ENCODE measurements at regions not wholly inside any gene's neighbourhood (a gene's known extent, or its start where the extent isn't known, plus 50 kb on each side); places are given as distances from the start of the nearest gene placed in this dataset.

- Histone ChIP-seq H3K36me3 (ENCODE audit: control insufficient read depth, insufficient read depth, low read length, severe bottlenecking) (no peaks in the 10 kb centered on the region), H3K9me3 (ENCODE audit: control insufficient read depth, low read length) (no peaks in the 10 kb centered on the region), H3K27me3 (replicated peaks; ENCODE audit: control insufficient read depth, insufficient read depth, low read length) (no peaks in the 10 kb centered on the region), H3K4me3 (ENCODE audit: low read length) (no peak overlapping the region), H3K4me1 (ENCODE audit: control insufficient read depth, insufficient read depth, low read length) (peaks cover 41% of the 10 kb centered on the region), H3K9ac (ENCODE audit: low read length) (no peak overlapping the region)
- DNase-seq (ENCODE audit: low read depth), result no peak
These were observed 123.3 kb upstream of the SIX2 start for GRCh38 chr2:45132551-45132950.

DNA sequence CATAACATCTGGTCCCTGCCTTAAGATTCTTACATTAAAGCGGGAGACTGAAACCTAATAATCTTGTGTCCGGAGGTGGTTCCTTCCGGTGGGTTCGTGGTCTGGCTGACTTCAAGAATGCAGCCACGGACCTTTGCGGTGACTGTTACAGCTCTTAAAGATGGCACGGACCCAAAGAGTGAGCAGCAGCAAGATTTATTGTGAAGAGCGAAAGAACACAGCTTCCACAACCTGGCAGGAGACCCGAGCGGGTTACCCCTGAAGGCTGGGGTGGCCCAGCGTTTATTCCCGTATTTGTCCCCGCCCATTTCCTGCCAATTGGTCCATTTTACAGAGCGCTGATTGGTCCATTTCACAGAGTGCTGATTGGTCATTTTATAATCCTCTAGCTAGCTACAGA lies 122.3 kb upstream of the SIX2 start:
- no peaks in the 10 kb centered on the region for H3K27me3 ChIP-seq (replicated peaks; ENCODE audit: control insufficient read depth, insufficient read depth, low read length)
- no peak overlapping the region for H3K4me3 ChIP-seq (ENCODE audit: low read length)
- H3K9me3 ChIP-seq (ENCODE audit: control insufficient read depth, low read length), result no peaks in the 10 kb centered on the region
- no peaks in the 10 kb centered on the region for H3K36me3 ChIP-seq (ENCODE audit: control insufficient read depth, insufficient read depth, low read length, severe bottlenecking)
- H3K4me1 ChIP-seq (ENCODE audit: control insufficient read depth, insufficient read depth, low read length), result peaks cover 41% of the 10 kb centered on the region
- DNase-seq (ENCODE audit: low read depth), result no peak
- no peak overlapping the region for H3K9ac ChIP-seq (ENCODE audit: low read length)

GRCh38 chr2:45130736-45131135 lies 121.5 kb upstream of the SIX2 start:
- no peaks in the 10 kb centered on the region for H3K36me3 ChIP-seq (ENCODE audit: control insufficient read depth, insufficient read depth, low read length, severe bottlenecking)
- no peak overlapping the region for H3K4me3 ChIP-seq (ENCODE audit: low read length)
- H3K4me1 ChIP-seq (ENCODE audit: control insufficient read depth, insufficient read depth, low read length), result peaks cover 41% of the 10 kb centered on the region
- DNase-seq (ENCODE audit: low read depth), result no peak
- no peak overlapping the region for H3K9ac ChIP-seq (ENCODE audit: low read length)
- no peaks in the 10 kb centered on the region for H3K9me3 ChIP-seq (ENCODE audit: control insufficient read depth, low read length)
- no peaks in the 10 kb centered on the region for H3K27me3 ChIP-seq (replicated peaks; ENCODE audit: control insufficient read depth, insufficient read depth, low read length)

DNA sequence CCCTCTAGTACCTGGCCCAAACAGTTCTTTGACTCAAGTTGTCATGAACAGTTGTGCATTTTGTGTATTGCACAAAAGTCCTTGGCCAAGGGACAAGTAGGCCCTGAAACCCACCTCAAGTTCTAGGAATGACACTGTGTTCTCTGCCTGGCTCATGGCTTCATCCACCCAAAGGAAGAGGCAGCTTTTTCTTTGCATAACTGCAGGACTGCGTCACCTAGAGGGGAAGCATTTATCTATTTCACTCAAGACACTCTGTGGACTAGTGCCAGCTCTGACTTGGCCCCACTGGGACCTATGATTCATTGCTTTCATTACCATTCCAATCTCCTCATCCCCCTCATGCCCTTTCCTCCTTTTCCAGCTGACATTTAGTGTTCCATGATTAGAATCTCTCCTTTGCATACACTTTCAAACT lies 119.3 kb upstream of the SIX2 start:
- Histone ChIP-seq H3K9ac (ENCODE audit: low read length) (peak overlapping the region; percentile 65), H3K9me3 (ENCODE audit: control insufficient read depth, low read length) (no peaks in the 10 kb centered on the region), H3K4me3 (ENCODE audit: low read length) (peak overlapping the region; percentile 54), H3K4me1 (ENCODE audit: control insufficient read depth, insufficient read depth, low read length) (peaks cover 29% of the 10 kb centered on the region), H3K27me3 (replicated peaks; ENCODE audit: control insufficient read depth, insufficient read depth, low read length) (no peaks in the 10 kb centered on the region), H3K36me3 (ENCODE audit: control insufficient read depth, insufficient read depth, low read length, severe bottlenecking) (no peaks in the 10 kb centered on the region)
- DNase-seq (ENCODE audit: low read depth), result peak; percentile 91

GRCh38 chr2:45127891-45128290 lies 118.6 kb upstream of the SIX2 start:
- peaks cover 3% of the 10 kb centered on the region for H3K27me3 ChIP-seq (replicated peaks; ENCODE audit: control insufficient read depth, insufficient read depth, low read length)
- H3K4me3 ChIP-seq (ENCODE audit: low read length), result no peak overlapping the region
- no peak overlapping the region for H3K9ac ChIP-seq (ENCODE audit: low read length)
- no peak for DNase-seq (ENCODE audit: low read depth)
- H3K36me3 ChIP-seq (ENCODE audit: control insufficient read depth, insufficient read depth, low read length, severe bottlenecking), result no peaks in the 10 kb centered on the region
- peaks cover 29% of the 10 kb centered on the region for H3K4me1 ChIP-seq (ENCODE audit: control insufficient read depth, insufficient read depth, low read length)
- no peaks in the 10 kb centered on the region for H3K9me3 ChIP-seq (ENCODE audit: control insufficient read depth, low read length)

- H3K27me3 ChIP-seq (replicated peaks; ENCODE audit: control insufficient read depth, insufficient read depth, low read length), result peaks cover 3% of the 10 kb centered on the region
- peaks cover 29% of the 10 kb centered on the region for H3K4me1 ChIP-seq (ENCODE audit: control insufficient read depth, insufficient read depth, low read length)
- no peak for DNase-seq (ENCODE audit: low read depth)
- no peaks in the 10 kb centered on the region for H3K9me3 ChIP-seq (ENCODE audit: control insufficient read depth, low read length)
- no peak overlapping the region for H3K4me3 ChIP-seq (ENCODE audit: low read length)
- H3K9ac ChIP-seq (ENCODE audit: low read length), result no peak overlapping the region
- no peaks in the 10 kb centered on the region for H3K36me3 ChIP-seq (ENCODE audit: control insufficient read depth, insufficient read depth, low read length, severe bottlenecking)
These were observed 118.1 kb upstream of the SIX2 start for GRCh38 chr2:45127321-45127720.

DNA sequence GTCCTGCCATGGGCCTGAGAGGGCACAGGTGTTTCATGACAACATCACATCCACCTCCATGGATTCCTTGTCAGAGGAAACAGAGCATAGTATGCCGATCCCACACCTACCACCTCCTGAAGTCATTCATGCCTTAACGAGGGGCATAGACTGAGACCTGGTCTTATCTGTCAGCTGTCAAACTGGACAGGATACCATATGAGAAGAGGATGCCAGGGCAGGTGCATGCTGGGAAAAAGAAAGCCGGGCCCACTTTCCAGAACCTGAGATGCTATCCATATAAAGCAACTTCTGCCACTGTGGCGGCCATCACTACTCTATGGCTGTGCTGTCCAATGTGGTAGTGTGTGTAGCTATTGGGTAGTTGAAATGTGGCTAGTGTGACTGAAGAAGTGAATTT lies 116.0 kb upstream of the SIX2 start:
- H3K9me3 ChIP-seq (ENCODE audit: control insufficient read depth, low read length), result no peaks in the 10 kb centered on the region
- peaks cover 25% of the 10 kb centered on the region for H3K4me1 ChIP-seq (ENCODE audit: control insufficient read depth, insufficient read depth, low read length)
- peaks cover 3% of the 10 kb centered on the region for H3K27me3 ChIP-seq (replicated peaks; ENCODE audit: control insufficient read depth, insufficient read depth, low read length)
- H3K9ac ChIP-seq (ENCODE audit: low read length), result no peak overlapping the region
- no peak for DNase-seq (ENCODE audit: low read depth)
- no peaks in the 10 kb centered on the region for H3K36me3 ChIP-seq (ENCODE audit: control insufficient read depth, insufficient read depth, low read length, severe bottlenecking)
- no peak overlapping the region for H3K4me3 ChIP-seq (ENCODE audit: low read length)

GRCh38 chr2:45124456-45124855 lies 115.2 kb upstream of the SIX2 start:
- no peak for DNase-seq (ENCODE audit: low read depth)
- H3K4me1 ChIP-seq (ENCODE audit: control insufficient read depth, insufficient read depth, low read length), result peaks cover 25% of the 10 kb centered on the region
- H3K9ac ChIP-seq (ENCODE audit: low read length), result no peak overlapping the region
- H3K4me3 ChIP-seq (ENCODE audit: low read length), result no peak overlapping the region
- H3K36me3 ChIP-seq (ENCODE audit: control insufficient read depth, insufficient read depth, low read length, severe bottlenecking), result no peaks in the 10 kb centered on the region
- no peaks in the 10 kb centered on the region for H3K9me3 ChIP-seq (ENCODE audit: control insufficient read depth, low read length)
- peaks cover 3% of the 10 kb centered on the region for H3K27me3 ChIP-seq (replicated peaks; ENCODE audit: control insufficient read depth, insufficient read depth, low read length)

DNA sequence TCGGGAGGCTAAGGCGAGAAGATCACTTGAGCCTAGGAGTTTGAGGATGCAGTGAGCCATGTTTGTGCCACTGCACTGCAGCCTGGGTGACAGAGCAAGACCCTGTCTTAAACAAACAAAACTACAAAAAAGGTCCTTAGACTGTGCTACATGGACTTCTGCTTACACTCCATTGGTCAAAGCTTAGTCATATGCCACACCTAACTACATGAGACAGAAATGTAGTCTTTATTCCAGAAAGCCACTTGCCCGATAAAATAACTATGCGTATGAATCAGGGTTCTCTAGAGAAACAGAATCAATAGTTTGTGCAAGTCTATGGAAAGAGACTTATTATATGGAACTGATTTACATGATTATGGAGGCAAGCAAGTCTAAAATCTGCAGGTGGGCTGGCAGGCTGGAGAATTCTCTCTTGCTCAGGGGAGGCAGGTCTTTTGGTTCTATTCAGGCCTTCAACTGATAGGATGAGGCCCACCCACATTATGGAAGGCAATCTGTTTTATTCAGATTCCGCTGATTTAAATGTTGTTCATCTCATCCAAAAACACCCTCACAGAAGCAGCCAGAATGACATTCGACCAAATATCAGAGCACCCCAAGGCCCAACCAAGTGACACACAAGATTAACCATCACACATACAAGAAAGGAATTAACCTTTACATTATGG lies 114.4 kb upstream of the SIX2 start:
- Histone ChIP-seq H3K36me3 (ENCODE audit: control insufficient read depth, insufficient read depth, low read length, severe bottlenecking) (no peaks in the 10 kb centered on the region), H3K9ac (ENCODE audit: low read length) (no peak overlapping the region), H3K4me3 (ENCODE audit: low read length) (no peak overlapping the region)

DNA sequence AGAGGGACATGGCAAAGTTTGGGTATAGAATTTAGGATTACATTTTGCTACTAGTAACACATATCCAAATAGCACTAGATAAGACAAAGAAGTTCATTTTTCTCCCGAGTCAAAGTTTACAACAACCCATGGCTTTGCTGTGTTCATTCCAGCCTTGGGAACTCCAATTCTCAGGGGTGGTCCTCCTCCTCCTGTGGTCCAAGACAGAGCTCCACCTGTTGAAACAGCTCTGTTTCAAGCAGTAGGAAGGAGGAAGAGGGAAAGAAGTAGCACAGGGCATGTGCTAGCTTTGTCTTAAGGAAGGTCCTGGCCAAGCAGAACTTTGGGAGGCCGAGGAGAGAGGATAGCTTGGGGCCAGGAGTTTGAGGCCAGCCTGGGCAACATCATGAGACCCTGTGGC lies 113.8 kb upstream of the SIX2 start:
- Histone ChIP-seq H3K36me3 (ENCODE audit: control insufficient read depth, insufficient read depth, low read length, severe bottlenecking) (no peaks in the 10 kb centered on the region), H3K9me3 (ENCODE audit: control insufficient read depth, low read length) (no peaks in the 10 kb centered on the region), H3K27me3 (replicated peaks; ENCODE audit: control insufficient read depth, insufficient read depth, low read length) (peaks cover 3% of the 10 kb centered on the region), H3K9ac (ENCODE audit: low read length) (no peak overlapping the region), H3K4me1 (ENCODE audit: control insufficient read depth, insufficient read depth, low read length) (peaks cover 16% of the 10 kb centered on the region), H3K4me3 (ENCODE audit: low read length) (no peak overlapping the region)
- no peak for DNase-seq (ENCODE audit: low read depth)

More for the DNA sequence above, 114.4 kb upstream of the SIX2 start:
- H3K4me1 ChIP-seq (ENCODE audit: control insufficient read depth, insufficient read depth, low read length), result peaks cover 22% of the 10 kb centered on the region
- H3K27me3 ChIP-seq (replicated peaks; ENCODE audit: control insufficient read depth, insufficient read depth, low read length), result peaks cover 3% of the 10 kb centered on the region
- H3K9me3 ChIP-seq (ENCODE audit: control insufficient read depth, low read length), result no peaks in the 10 kb centered on the region
- DNase-seq (ENCODE audit: low read depth), result no peak

- Histone ChIP-seq H3K9ac (ENCODE audit: low read length) (no peak overlapping the region), H3K36me3 (ENCODE audit: control insufficient read depth, insufficient read depth, low read length, severe bottlenecking) (no peaks in the 10 kb centered on the region), H3K9me3 (ENCODE audit: control insufficient read depth, low read length) (no peaks in the 10 kb centered on the region), H3K4me3 (ENCODE audit: low read length) (no peak overlapping the region), H3K4me1 (ENCODE audit: control insufficient read depth, insufficient read depth, low read length) (peaks cover 14% of the 10 kb centered on the region), H3K27me3 (replicated peaks; ENCODE audit: control insufficient read depth, insufficient read depth, low read length) (peaks cover 3% of the 10 kb centered on the region)
- DNase-seq (ENCODE audit: low read depth), result no peak
These were observed 112.1 kb upstream of the SIX2 start for GRCh38 chr2:45121236-45121927.
